ENCODE measurements at regions not wholly inside any gene's neighbourhood (a gene's known extent, or its start where the extent isn't known, plus 50 kb on each side); places are given as distances from the start of the nearest gene placed in this dataset.

- no peaks in the 10 kb centered on the region for H3K4me1 ChIP-seq (ENCODE audit: insufficient read depth, low read length, severe bottlenecking)
- H3K27ac ChIP-seq (ENCODE audit: low read depth, low read length, poor library complexity, severe bottlenecking), result no peak overlapping the region
- no peaks in the 10 kb centered on the region for H3K9me2 ChIP-seq (ENCODE audit: low read depth, low read length)
- no peaks in the 10 kb centered on the region for H3K36me3 ChIP-seq (ENCODE audit: insufficient read depth, low read length)
- no peaks in the 10 kb centered on the region for H3K9me3 ChIP-seq (ENCODE audit: low read length)
- H3K79me2 ChIP-seq (ENCODE audit: insufficient read depth, low read length), result no peaks in the 10 kb centered on the region
- H3F3A ChIP-seq (ENCODE audit: insufficient read depth, low read length), result no peaks in the 10 kb centered on the region
- H3K9ac ChIP-seq (ENCODE audit: low read length), result no peak overlapping the region
- H3K27me3 ChIP-seq (ENCODE audit: insufficient read depth, low read length), result no peaks in the 10 kb centered on the region
- no peak overlapping the region for H3K4me2 ChIP-seq (ENCODE audit: low read length)
- no peaks in the 10 kb centered on the region for H4K20me1 ChIP-seq (ENCODE audit: insufficient read depth, low read length)
- H3K4me3 ChIP-seq (ENCODE audit: low read depth, low read length, poor library complexity, severe bottlenecking), result no peak overlapping the region
- no peak overlapping the region for H2AFZ ChIP-seq (ENCODE audit: low read length)
- TF ChIP-seq CTCF (IDR thresholded peaks at IDR 0.05; ENCODE audit: low read length), result no peak
- no peak for TF ChIP-seq EZH2 (IDR thresholded peaks at IDR 0.05; ENCODE audit: borderline replicate concordance, low read length)
Observed at GRCh38 chr1:82972841-82973553, 1025.9 kb downstream of the TTLL7 start.

GRCh38 chr1:82969340-82969739 lies 1029.6 kb downstream of the TTLL7 start:
- Histone ChIP-seq H3K9me3 (ENCODE audit: low read length) (no peaks in the 10 kb centered on the region), H2AFZ (ENCODE audit: low read length) (no peak overlapping the region)
- TF ChIP-seq CTCF (IDR thresholded peaks at IDR 0.05; ENCODE audit: low read length) (no peak), EZH2 (IDR thresholded peaks at IDR 0.05; ENCODE audit: borderline replicate concordance, low read length) (no peak)

GRCh38 chr1:82962658-82963057 lies 1036.3 kb downstream of the TTLL7 start:
- TF ChIP-seq EZH2 (IDR thresholded peaks at IDR 0.05; ENCODE audit: borderline replicate concordance, low read length) (no peak), CTCF (IDR thresholded peaks at IDR 0.05; ENCODE audit: low read length) (no peak)
- Histone ChIP-seq H2AFZ (ENCODE audit: low read length) (no peak overlapping the region), H3F3A (ENCODE audit: insufficient read depth, low read length) (no peaks in the 10 kb centered on the region), H4K20me1 (ENCODE audit: insufficient read depth, low read length) (no peaks in the 10 kb centered on the region), H3K79me2 (ENCODE audit: insufficient read depth, low read length) (no peaks in the 10 kb centered on the region), H3K9me2 (ENCODE audit: low read depth, low read length) (no peaks in the 10 kb centered on the region), H3K36me3 (ENCODE audit: insufficient read depth, low read length) (no peaks in the 10 kb centered on the region), H3K27me3 (ENCODE audit: insufficient read depth, low read length) (no peaks in the 10 kb centered on the region), H3K4me1 (ENCODE audit: insufficient read depth, low read length, severe bottlenecking) (no peaks in the 10 kb centered on the region), H3K9me3 (ENCODE audit: low read length) (no peaks in the 10 kb centered on the region), H3K4me3 (ENCODE audit: low read depth, low read length, poor library complexity, severe bottlenecking) (no peak overlapping the region), H3K27ac (ENCODE audit: low read depth, low read length, poor library complexity, severe bottlenecking) (no peak overlapping the region), H3K4me2 (ENCODE audit: low read length) (no peak overlapping the region), H3K9ac (ENCODE audit: low read length) (no peak overlapping the region)

More at GRCh38 chr1:82969340-82969739, 1029.6 kb downstream of the TTLL7 start:
- Histone ChIP-seq H3K27me3 (ENCODE audit: insufficient read depth, low read length) (no peaks in the 10 kb centered on the region), H3K27ac (ENCODE audit: low read depth, low read length, poor library complexity, severe bottlenecking) (no peak overlapping the region), H4K20me1 (ENCODE audit: insufficient read depth, low read length) (no peaks in the 10 kb centered on the region), H3K36me3 (ENCODE audit: insufficient read depth, low read length) (no peaks in the 10 kb centered on the region), H3K79me2 (ENCODE audit: insufficient read depth, low read length) (no peaks in the 10 kb centered on the region), H3K9me2 (ENCODE audit: low read depth, low read length) (no peaks in the 10 kb centered on the region), H3K4me1 (ENCODE audit: insufficient read depth, low read length, severe bottlenecking) (no peaks in the 10 kb centered on the region), H3K4me3 (ENCODE audit: low read depth, low read length, poor library complexity, severe bottlenecking) (no peak overlapping the region), H3K9ac (ENCODE audit: low read length) (no peak overlapping the region), H3F3A (ENCODE audit: insufficient read depth, low read length) (no peaks in the 10 kb centered on the region), H3K4me2 (ENCODE audit: low read length) (no peak overlapping the region)
